Skeletal muscle cell (primary cell): ENCODE measurements at regions not wholly inside any gene's neighbourhood (a gene's known extent, or its start where the extent isn't known, plus 50 kb on each side); places are given as distances from the start of the nearest gene placed in this dataset.
"Not testable (repeated sequence)": the region's sequence is repeated elsewhere in the genome, so short reads cannot be mapped to it uniquely, and the experiment has no call there.

Experiments
- DNase-seq: peaks from one replicate; pipeline ENCODE4 v3.0.0-alpha.2; 2010; ENCODE audit warnings: low read depth
- H3K4me3 ChIP-seq: 2 replicates; pipeline ENCODE4 v1.5.1; 2011; ENCODE audit warnings: low read depth, mild to moderate bottlenecking, control low read depth, low read length, moderate library complexity

GRCh38 chr5:17114715-17115599 lies 102.5 kb upstream of the BASP1 start:
- DNase-seq: no peak
- H3K4me3 ChIP-seq: no peak overlapping the region

- no peak for DNase-seq
- H3K4me3 ChIP-seq: no peak overlapping the region
These were observed 101.6 kb upstream of the BASP1 start for GRCh38 chr5:17115855-17116254.

- H3K4me3 ChIP-seq: no peak overlapping the region
- peak; percentile 98 for DNase-seq
These were observed 98.8 kb upstream of the BASP1 start for GRCh38 chr5:17118631-17119030.

- H3K4me3 ChIP-seq: no peak overlapping the region
These were observed 97.2 kb upstream of the BASP1 start for GRCh38 chr5:17120209-17120608.

GRCh38 chr5:17121776-17122175 lies 95.7 kb upstream of the BASP1 start:
- DNase-seq: no peak
- H3K4me3 ChIP-seq: no peak overlapping the region

More at GRCh38 chr5:17120209-17120608, 97.2 kb upstream of the BASP1 start:
- no peak for DNase-seq

- no peak for DNase-seq
These were observed 94.4 kb upstream of the BASP1 start for GRCh38 chr5:17123010-17123409.

GRCh38 chr5:17123773-17124172 lies 93.7 kb upstream of the BASP1 start:
- H3K4me3 ChIP-seq, DNase-seq: not testable (repeated sequence)

More at GRCh38 chr5:17123010-17123409, 94.4 kb upstream of the BASP1 start:
- H3K4me3 ChIP-seq: no peak overlapping the region

GRCh38 chr5:17127743-17128231 lies 89.6 kb upstream of the BASP1 start:
- peak; percentile 59 for DNase-seq
- no peak overlapping the region for H3K4me3 ChIP-seq

GRCh38 chr5:17129093-17129849 lies 88.2 kb upstream of the BASP1 start:
- H3K4me3 ChIP-seq: no peak overlapping the region
- DNase-seq: no peak

- H3K4me3 ChIP-seq, DNase-seq: not testable (repeated sequence)
These were observed 87.1 kb upstream of the BASP1 start for GRCh38 chr5:17130302-17130701.

GRCh38 chr5:17132444-17133083 lies 84.9 kb upstream of the BASP1 start:
- no peak for DNase-seq
- H3K4me3 ChIP-seq: no peak overlapping the region

- DNase-seq: no peak
- H3K4me3 ChIP-seq: no peak overlapping the region
These were observed 82.4 kb upstream of the BASP1 start for GRCh38 chr5:17135050-17135449.

GRCh38 chr5:17143335-17143734 lies 74.1 kb upstream of the BASP1 start:
- H3K4me3 ChIP-seq: no peak overlapping the region
- DNase-seq: no peak

- H3K4me3 ChIP-seq: no peak overlapping the region
- DNase-seq: no peak
These were observed 71.1 kb upstream of the BASP1 start for GRCh38 chr5:17146280-17146841.

GRCh38 chr5:17147170-17147569 lies 70.3 kb upstream of the BASP1 start:
- DNase-seq: no peak
- H3K4me3 ChIP-seq: no peak overlapping the region

- no peak for DNase-seq
- no peak overlapping the region for H3K4me3 ChIP-seq
These were observed 69.8 kb upstream of the BASP1 start for GRCh38 chr5:17147617-17148016.

GRCh38 chr5:17148481-17148880 lies 69.0 kb upstream of the BASP1 start:
- H3K4me3 ChIP-seq: no peak overlapping the region
- no peak for DNase-seq

GRCh38 chr5:17149786-17150185 lies 67.6 kb upstream of the BASP1 start:
- no peak for DNase-seq

GRCh38 chr5:17150531-17150930 lies 66.9 kb upstream of the BASP1 start:
- no peak overlapping the region for H3K4me3 ChIP-seq
- no peak for DNase-seq

More at GRCh38 chr5:17149786-17150185, 67.6 kb upstream of the BASP1 start:
- no peak overlapping the region for H3K4me3 ChIP-seq

- H3K4me3 ChIP-seq: no peak overlapping the region
- DNase-seq: no peak
These were observed 65.7 kb upstream of the BASP1 start for GRCh38 chr5:17151686-17152085.
